ENCODE measurements at regions not wholly inside any gene's neighbourhood (a gene's known extent, or its start where the extent isn't known, plus 50 kb on each side); places are given as distances from the start of the nearest gene placed in this dataset.

DNA sequence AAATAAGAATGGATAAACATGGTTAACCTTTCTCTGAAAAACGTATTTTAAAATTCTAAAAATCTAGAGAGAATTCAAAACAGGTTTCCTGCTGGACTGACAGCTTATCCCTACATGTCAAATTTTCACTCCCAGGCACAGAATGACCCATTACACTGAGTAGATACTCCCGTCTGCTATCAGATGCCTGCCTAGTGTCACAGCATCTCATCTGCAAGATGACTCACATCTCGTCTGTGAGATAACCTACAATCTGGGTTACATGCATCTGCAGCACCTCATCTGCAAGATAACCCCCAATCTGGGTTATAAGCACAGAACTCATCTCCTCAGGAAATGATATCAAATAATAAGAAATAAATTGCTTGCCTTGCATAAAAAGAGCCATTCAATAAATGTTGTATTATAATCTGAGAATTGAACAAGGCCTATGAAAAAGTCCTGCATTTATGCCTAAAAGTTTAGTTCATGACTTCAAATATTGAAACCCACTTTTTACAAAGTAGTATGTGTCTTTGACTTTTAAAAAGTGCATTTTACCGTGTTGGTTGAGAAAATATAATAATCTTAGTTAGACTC, 188.3 kb upstream of the THBS1 start:
- TF ChIP-seq, protein P1, sequence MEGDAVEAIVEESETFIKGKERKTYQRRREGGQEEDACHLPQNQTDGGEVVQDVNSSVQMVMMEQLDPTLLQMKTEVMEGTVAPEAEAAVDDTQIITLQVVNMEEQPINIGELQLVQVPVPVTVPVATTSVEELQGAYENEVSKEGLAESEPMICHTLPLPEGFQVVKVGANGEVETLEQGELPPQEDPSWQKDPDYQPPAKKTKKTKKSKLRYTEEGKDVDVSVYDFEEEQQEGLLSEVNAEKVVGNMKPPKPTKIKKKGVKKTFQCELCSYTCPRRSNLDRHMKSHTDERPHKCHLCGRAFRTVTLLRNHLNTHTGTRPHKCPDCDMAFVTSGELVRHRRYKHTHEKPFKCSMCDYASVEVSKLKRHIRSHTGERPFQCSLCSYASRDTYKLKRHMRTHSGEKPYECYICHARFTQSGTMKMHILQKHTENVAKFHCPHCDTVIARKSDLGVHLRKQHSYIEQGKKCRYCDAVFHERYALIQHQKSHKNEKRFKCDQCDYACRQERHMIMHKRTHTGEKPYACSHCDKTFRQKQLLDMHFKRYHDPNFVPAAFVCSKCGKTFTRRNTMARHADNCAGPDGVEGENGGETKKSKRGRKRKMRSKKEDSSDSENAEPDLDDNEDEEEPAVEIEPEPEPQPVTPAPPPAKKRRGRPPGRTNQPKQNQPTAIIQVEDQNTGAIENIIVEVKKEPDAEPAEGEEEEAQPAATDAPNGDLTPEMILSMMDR (IDR thresholded peaks at IDR 0.05) = no peak
- TF ChIP-seq FOSL2 (IDR thresholded peaks at IDR 0.05) (no peak), FOSL2 (CRISPR knock-in tag; IDR thresholded peaks at IDR 0.05) (no peak), POLR2AphosphoS2 (conservative IDR thresholded peaks at IDR 0.05; ENCODE audit: low read length) (no peak), RFX5 (IDR thresholded peaks at IDR 0.05) (no peak), EP300 (IDR thresholded peaks at IDR 0.05) (no peak), CEBPB (IDR thresholded peaks at IDR 0.05) (no peak), JUN (IDR thresholded peaks at IDR 0.05) (no peak), SMC3 (IDR thresholded peaks at IDR 0.05) (no peak)
- TF ChIP-seq, protein P2, sequence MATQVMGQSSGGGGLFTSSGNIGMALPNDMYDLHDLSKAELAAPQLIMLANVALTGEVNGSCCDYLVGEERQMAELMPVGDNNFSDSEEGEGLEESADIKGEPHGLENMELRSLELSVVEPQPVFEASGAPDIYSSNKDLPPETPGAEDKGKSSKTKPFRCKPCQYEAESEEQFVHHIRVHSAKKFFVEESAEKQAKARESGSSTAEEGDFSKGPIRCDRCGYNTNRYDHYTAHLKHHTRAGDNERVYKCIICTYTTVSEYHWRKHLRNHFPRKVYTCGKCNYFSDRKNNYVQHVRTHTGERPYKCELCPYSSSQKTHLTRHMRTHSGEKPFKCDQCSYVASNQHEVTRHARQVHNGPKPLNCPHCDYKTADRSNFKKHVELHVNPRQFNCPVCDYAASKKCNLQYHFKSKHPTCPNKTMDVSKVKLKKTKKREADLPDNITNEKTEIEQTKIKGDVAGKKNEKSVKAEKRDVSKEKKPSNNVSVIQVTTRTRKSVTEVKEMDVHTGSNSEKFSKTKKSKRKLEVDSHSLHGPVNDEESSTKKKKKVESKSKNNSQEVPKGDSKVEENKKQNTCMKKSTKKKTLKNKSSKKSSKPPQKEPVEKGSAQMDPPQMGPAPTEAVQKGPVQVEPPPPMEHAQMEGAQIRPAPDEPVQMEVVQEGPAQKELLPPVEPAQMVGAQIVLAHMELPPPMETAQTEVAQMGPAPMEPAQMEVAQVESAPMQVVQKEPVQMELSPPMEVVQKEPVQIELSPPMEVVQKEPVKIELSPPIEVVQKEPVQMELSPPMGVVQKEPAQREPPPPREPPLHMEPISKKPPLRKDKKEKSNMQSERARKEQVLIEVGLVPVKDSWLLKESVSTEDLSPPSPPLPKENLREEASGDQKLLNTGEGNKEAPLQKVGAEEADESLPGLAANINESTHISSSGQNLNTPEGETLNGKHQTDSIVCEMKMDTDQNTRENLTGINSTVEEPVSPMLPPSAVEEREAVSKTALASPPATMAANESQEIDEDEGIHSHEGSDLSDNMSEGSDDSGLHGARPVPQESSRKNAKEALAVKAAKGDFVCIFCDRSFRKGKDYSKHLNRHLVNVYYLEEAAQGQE (IDR thresholded peaks at IDR 0.05) = no peak

Data from A549 (cell line).